HepG2 (cell line): ENCODE measurements at regions not wholly inside any gene's neighbourhood (a gene's known extent, or its start where the extent isn't known, plus 50 kb on each side); places are given as distances from the start of the nearest gene placed in this dataset.

Experiments used
- ATAC-seq: fragments of 200-7000 bp; cut with Tn5 transposase; 3 replicates; pipeline ENCODE4 v1.9.1; 2020; ENCODE audit warnings: mild to moderate bottlenecking, moderate library complexity
- BruUV-seq: library from RNA; stranded (reverse); fragments of 400-500 nt; replicated peaks from 2 replicates; lab custom pipeline; 2021; lab: Mats Ljungman, UMichigan
- CTCF ChIA-PET: fragments of 300-600 bp; formaldehyde crosslinking; extraction: SDS; loops from one replicate; lab custom pipeline; 2021; ENCODE audit warnings: low total read pairs, inconsistent platforms, low intra/inter-chr PET ratio; lab: Yijun Ruan, JAX
- POLR2A ChIA-PET: fragments of 350-600 bp; sonication (Branson Sonifier 250); formaldehyde crosslinking; loops from one replicate; lab custom pipeline; 2020; ENCODE audit warnings: antibody characterized with exemption, inconsistent platforms; lab: Yijun Ruan, JAX
- DNase-seq: peaks from one replicate; pipeline ENCODE4 v3.0.0-alpha.2; 2015; ENCODE audit warnings: low spot score
- FAIRE-seq: peaks from 3 replicates; lab custom pipeline; 2011; peaks lifted over from hg19 to GRCh38; lab: Jason Lieb, UNC
- H2AFZ ChIP-seq: one replicate; pipeline ENCODE4 v1.6.1; 2011; ENCODE audit warnings: low read length, inconsistent platforms
- H3K27ac ChIP-seq: fragments of 300-600 bp; 3 replicates; pipeline ENCODE4 v1.8.0; 2011; ENCODE audit warnings: mixed run types, mild to moderate bottlenecking, mixed read lengths, low read length, inconsistent platforms; ENCODE audit not compliant: insufficient read depth; ENCODE audit errors: extremely low read length
- H3K27me3 ChIP-seq, 2 experiments: fragments of 200-600 bp in 1 of 2; 2 replicates in 1 of 2; 3 replicates in 1 of 2; pipeline versions ENCODE4 v1.6.0 to v1.8.0; 2011; ENCODE audit warnings: low read length in 2 of 2, mild to moderate bottlenecking in 2 of 2, moderate library complexity in 2 of 2, inconsistent platforms in 1 of 2; ENCODE audit not compliant: insufficient read depth in 2 of 2, control insufficient read depth in 1 of 2
- H3K36me3 ChIP-seq, 2 experiments: fragments of 200-600 bp in 1 of 2; replicated peaks in 1 of 2; 2 replicates in 1 of 2; 3 replicates in 1 of 2; pipeline versions ENCODE4 v1.5.1 to v1.8.0; 2011; ENCODE audit warnings: low read length in 2 of 2, inconsistent platforms in 1 of 2; ENCODE audit not compliant: insufficient read depth in 2 of 2, control insufficient read depth in 1 of 2
- H3K4me1 ChIP-seq: 2 replicates; pipeline ENCODE4 v1.5.1; 2012; ENCODE audit warnings: low read length, inconsistent platforms; ENCODE audit not compliant: insufficient read depth
- H3K4me2 ChIP-seq: 2 replicates; pipeline ENCODE4 v1.6.0; 2011; ENCODE audit warnings: low read depth, low read length, inconsistent platforms
- H3K4me3 ChIP-seq, 3 experiments: fragments of 200-600 bp in 1 of 3; sonication (generic), shearing (Covaris generic) in 1 of 3; replicated peaks in 1 of 3; 2 replicates each; pipeline ENCODE4 v1.5.1; 2011 to 2016; ENCODE audit warnings: low read length in 3 of 3, inconsistent platforms in 2 of 3, low read depth in 2 of 3, mild to moderate bottlenecking in 2 of 3, control low read depth in 1 of 3, mixed read lengths in 1 of 3; ENCODE audit not compliant: insufficient read depth in 1 of 3
- H3K79me2 ChIP-seq: one replicate; pipeline ENCODE4 v1.6.1; 2011; ENCODE audit warnings: low read length, inconsistent platforms; ENCODE audit not compliant: insufficient read depth
- H3K9ac ChIP-seq: 2 replicates; pipeline ENCODE4 v1.6.0; 2011; ENCODE audit warnings: mild to moderate bottlenecking, low read depth, low read length, inconsistent platforms; ENCODE audit not compliant: insufficient read depth
- H3K9me3 ChIP-seq: 2 replicates; pipeline ENCODE4 v1.5.1; 2012; ENCODE audit warnings: mild to moderate bottlenecking, low read length
- H4K20me1 ChIP-seq: 2 replicates; pipeline ENCODE4 v1.6.0; 2011; ENCODE audit warnings: inconsistent platforms, mild to moderate bottlenecking, low read length, moderate library complexity; ENCODE audit not compliant: insufficient read depth
- CEBPB ChIP-seq: IDR thresholded peaks from 2 replicates; pipeline ENCODE4 v1.6.1; 2011; ENCODE audit warnings: low read depth, low read length, improper control_type of control experiment, borderline replicate concordance
- KLF12 ChIP-seq: sonication (generic); formaldehyde crosslinking; IDR thresholded peaks from 2 replicates; pipeline ENCODE4 v1.4.0; 2020; ENCODE audit warnings: missing genetic modification reagents, borderline replicate concordance
- PPARG ChIP-seq: conservative IDR thresholded peaks from 2 replicates; pipeline ENCODE4 v1.6.1; 2016; ENCODE audit warnings: missing biosample characterization, missing genetic modification reagents
- SIX1 ChIP-seq: sonication (generic); formaldehyde crosslinking; IDR thresholded peaks from 2 replicates; pipeline ENCODE4 v1.4.0; 2020; ENCODE audit warnings: missing genetic modification reagents, borderline replicate concordance
- SNAPC2 ChIP-seq: sonication (generic); formaldehyde crosslinking; IDR thresholded peaks from 2 replicates; pipeline ENCODE4 v1.8.1; 2022; ENCODE audit warnings: mild to moderate bottlenecking, missing genetic modification reagents
- ZBTB7A ChIP-seq: sonication (generic); formaldehyde crosslinking; IDR thresholded peaks from 2 replicates; pipeline ENCODE4 v1.8.0; 2022; ENCODE audit warnings: mild to moderate bottlenecking, missing genetic modification reagents
- ZNF432 ChIP-seq: sonication (generic); formaldehyde crosslinking; IDR thresholded peaks from 2 replicates; pipeline ENCODE4 v1.5.0; 2020; ENCODE audit warnings: missing genetic modification reagents, mild to moderate bottlenecking, borderline replicate concordance
- ZNF546 ChIP-seq: sonication (generic); formaldehyde crosslinking; conservative IDR thresholded peaks from 2 replicates; pipeline ENCODE4 v1.8.1; 2023; ENCODE audit warnings: mild to moderate bottlenecking, missing genetic modification reagents
- ZNF841 ChIP-seq: sonication (generic); formaldehyde crosslinking; IDR thresholded peaks from 2 replicates; pipeline ENCODE4 v1.8.1; 2023; ENCODE audit warnings: missing genetic modification reagents, borderline replicate concordance
- WGBS: methylation state at CpG from one replicate; pipeline ENCODE4 v1.1.6; 2017; ENCODE audit warnings: low lambda C conversion rate; 5-methylcytosine and 5-hydroxymethylcytosine counted together
- in situ Hi-C: cut with HindIII; loops from 2 replicates; pipeline ENCODE4 v1.10.0; 2017; ENCODE audit warnings: low pct_unique_long_range_greater_than_20kb; ENCODE audit not compliant: extremely low pct_ligation_motif_present
- intact Hi-C: fragments of 100-400 bp; cut with micrococcal nuclease; formaldehyde crosslinking; loops from one replicate; pipeline ENCODE4 v1.10.0; 2022; ENCODE audit not compliant: unreplicated experiment
- TF ChIP-seq, protein P1 (sequence below): sonication (generic); formaldehyde crosslinking; IDR thresholded peaks from 2 replicates; pipeline ENCODE4 v1.4.0; 2020; ENCODE audit warnings: missing genetic modification reagents
- TF ChIP-seq, protein P2 (sequence below): fragments of 450-650 bp; IDR thresholded peaks from 2 replicates; pipeline ENCODE4 v1.6.1; 2017
- TF ChIP-seq, protein P3 (sequence below): sonication (generic); formaldehyde crosslinking; IDR thresholded peaks from 2 replicates; pipeline ENCODE4 v1.4.0; 2020; ENCODE audit warnings: missing genetic modification reagents
- TF ChIP-seq, protein P4 (sequence below): sonication (generic); formaldehyde crosslinking; IDR thresholded peaks from 2 replicates; pipeline ENCODE4 v1.4.0; 2020; ENCODE audit warnings: missing genetic modification reagents
- TF ChIP-seq, protein P5 (sequence below): sonication (generic); formaldehyde crosslinking; IDR thresholded peaks from 2 replicates; pipeline ENCODE4 v1.5.0; 2020; ENCODE audit warnings: mild to moderate bottlenecking, missing genetic modification reagents

DNA sequence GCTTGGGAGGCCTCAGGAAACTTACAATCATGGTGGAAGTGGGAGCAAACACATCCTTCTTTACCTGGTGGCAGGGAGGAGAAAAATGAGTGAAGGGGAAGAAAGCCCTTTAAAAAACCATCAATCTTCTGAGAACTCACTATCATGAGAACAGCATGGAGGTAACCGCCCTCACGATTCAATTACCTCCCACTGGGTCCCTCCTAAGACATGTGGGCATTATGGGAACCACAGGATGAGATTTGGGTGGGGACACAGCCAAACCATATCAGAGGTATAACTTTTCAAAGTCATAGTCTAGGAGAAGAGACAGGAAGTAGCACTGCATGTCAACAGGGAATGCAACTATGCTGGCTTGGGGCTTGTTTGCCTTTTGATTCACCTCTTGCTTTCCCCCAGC lies 59.9 kb upstream of the DTNBP1 start:
- H3K4me2 ChIP-seq = no peak overlapping the region
- no peaks in the 10 kb centered on the region for H4K20me1 ChIP-seq
- H3K27ac ChIP-seq = no peak overlapping the region
- no peaks in the 10 kb centered on the region for H3K79me2 ChIP-seq
- in situ Hi-C loops (no loop called here), intact Hi-C loops (no loop called here)
- TF ChIP-seq, protein P1, sequence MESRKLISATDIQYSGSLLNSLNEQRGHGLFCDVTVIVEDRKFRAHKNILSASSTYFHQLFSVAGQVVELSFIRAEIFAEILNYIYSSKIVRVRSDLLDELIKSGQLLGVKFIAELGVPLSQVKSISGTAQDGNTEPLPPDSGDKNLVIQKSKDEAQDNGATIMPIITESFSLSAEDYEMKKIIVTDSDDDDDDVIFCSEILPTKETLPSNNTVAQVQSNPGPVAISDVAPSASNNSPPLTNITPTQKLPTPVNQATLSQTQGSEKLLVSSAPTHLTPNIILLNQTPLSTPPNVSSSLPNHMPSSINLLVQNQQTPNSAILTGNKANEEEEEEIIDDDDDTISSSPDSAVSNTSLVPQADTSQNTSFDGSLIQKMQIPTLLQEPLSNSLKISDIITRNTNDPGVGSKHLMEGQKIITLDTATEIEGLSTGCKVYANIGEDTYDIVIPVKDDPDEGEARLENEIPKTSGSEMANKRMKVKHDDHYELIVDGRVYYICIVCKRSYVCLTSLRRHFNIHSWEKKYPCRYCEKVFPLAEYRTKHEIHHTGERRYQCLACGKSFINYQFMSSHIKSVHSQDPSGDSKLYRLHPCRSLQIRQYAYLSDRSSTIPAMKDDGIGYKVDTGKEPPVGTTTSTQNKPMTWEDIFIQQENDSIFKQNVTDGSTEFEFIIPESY = no peak
- TF ChIP-seq, protein P2, sequence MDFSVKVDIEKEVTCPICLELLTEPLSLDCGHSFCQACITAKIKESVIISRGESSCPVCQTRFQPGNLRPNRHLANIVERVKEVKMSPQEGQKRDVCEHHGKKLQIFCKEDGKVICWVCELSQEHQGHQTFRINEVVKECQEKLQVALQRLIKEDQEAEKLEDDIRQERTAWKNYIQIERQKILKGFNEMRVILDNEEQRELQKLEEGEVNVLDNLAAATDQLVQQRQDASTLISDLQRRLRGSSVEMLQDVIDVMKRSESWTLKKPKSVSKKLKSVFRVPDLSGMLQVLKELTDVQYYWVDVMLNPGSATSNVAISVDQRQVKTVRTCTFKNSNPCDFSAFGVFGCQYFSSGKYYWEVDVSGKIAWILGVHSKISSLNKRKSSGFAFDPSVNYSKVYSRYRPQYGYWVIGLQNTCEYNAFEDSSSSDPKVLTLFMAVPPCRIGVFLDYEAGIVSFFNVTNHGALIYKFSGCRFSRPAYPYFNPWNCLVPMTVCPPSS = no peak
- TF ChIP-seq, protein P3, sequence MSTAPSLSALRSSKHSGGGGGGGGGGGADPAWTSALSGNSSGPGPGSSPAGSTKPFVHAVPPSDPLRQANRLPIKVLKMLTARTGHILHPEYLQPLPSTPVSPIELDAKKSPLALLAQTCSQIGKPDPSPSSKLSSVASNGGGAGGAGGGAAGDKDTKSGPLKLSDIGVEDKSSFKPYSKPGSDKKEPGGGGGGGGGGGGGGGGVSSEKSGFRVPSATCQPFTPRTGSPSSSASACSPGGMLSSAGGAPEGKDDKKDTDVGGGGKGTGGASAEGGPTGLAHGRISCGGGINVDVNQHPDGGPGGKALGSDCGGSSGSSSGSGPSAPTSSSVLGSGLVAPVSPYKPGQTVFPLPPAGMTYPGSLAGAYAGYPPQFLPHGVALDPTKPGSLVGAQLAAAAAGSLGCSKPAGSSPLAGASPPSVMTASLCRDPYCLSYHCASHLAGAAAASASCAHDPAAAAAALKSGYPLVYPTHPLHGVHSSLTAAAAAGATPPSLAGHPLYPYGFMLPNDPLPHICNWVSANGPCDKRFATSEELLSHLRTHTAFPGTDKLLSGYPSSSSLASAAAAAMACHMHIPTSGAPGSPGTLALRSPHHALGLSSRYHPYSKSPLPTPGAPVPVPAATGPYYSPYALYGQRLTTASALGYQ = no peak
- TF ChIP-seq SIX1 (CRISPR knock-in tag) (no peak), PPARG (no peak), ZNF841 (CRISPR knock-in tag) (no peak), ZNF432 (no peak), ZNF546 (CRISPR knock-in tag) (no peak), SNAPC2 (CRISPR knock-in tag) (no peak), CEBPB (no peak), KLF12 (CRISPR knock-in tag) (no peak), ZBTB7A (CRISPR knock-in tag) (no peak)
- TF ChIP-seq, protein P4, sequence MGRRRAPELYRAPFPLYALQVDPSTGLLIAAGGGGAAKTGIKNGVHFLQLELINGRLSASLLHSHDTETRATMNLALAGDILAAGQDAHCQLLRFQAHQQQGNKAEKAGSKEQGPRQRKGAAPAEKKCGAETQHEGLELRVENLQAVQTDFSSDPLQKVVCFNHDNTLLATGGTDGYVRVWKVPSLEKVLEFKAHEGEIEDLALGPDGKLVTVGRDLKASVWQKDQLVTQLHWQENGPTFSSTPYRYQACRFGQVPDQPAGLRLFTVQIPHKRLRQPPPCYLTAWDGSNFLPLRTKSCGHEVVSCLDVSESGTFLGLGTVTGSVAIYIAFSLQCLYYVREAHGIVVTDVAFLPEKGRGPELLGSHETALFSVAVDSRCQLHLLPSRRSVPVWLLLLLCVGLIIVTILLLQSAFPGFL (CRISPR knock-in tag) = no peak
- TF ChIP-seq, protein P5, sequence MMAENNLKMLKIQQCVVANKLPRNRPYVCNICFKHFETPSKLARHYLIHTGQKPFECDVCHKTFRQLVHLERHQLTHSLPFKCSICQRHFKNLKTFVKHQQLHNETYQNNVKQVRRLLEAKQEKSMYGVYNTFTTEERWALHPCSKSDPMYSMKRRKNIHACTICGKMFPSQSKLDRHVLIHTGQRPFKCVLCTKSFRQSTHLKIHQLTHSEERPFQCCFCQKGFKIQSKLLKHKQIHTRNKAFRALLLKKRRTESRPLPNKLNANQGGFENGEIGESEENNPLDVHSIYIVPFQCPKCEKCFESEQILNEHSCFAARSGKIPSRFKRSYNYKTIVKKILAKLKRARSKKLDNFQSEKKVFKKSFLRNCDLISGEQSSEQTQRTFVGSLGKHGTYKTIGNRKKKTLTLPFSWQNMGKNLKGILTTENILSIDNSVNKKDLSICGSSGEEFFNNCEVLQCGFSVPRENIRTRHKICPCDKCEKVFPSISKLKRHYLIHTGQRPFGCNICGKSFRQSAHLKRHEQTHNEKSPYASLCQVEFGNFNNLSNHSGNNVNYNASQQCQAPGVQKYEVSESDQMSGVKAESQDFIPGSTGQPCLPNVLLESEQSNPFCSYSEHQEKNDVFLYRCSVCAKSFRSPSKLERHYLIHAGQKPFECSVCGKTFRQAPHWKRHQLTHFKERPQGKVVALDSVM (CRISPR knock-in tag) = no peak
- FAIRE-seq = no peak
- H3K4me3 ChIP-seq = no peak overlapping the region
- no peak overlapping the region for H2AFZ ChIP-seq
- H3K27me3 ChIP-seq = no peaks in the 10 kb centered on the region
- H3K36me3 ChIP-seq = no peaks in the 10 kb centered on the region
- no peak overlapping the region for H3K9ac ChIP-seq
- H3K9me3 ChIP-seq = no peaks in the 10 kb centered on the region
- whole genome bisulfite sequencing = 20% methylated on average over 2 of the region's 2 CpGs
- ATAC-seq = no peak
- CTCF ChIA-PET = no interaction called here
- no TSS peak for BruUV-seq
- no peak for DNase-seq
- H3K4me1 ChIP-seq = no peaks in the 10 kb centered on the region
- POLR2A ChIA-PET = no interaction called here
